GM18511 (cell line): ENCODE measurements at regions not wholly inside any gene's neighbourhood (a gene's known extent, or its start where the extent isn't known, plus 50 kb on each side); places are given as distances from the start of the nearest gene placed in this dataset.

Experiments used
- ATAC-seq: cut with Tn5 transposase; IDR thresholded peaks from one replicate; pipeline ENCODE4 v1.9.1; 2021; ENCODE audit warnings: mild to moderate bottlenecking, moderate library complexity; ENCODE audit not compliant: unreplicated experiment

DNA sequence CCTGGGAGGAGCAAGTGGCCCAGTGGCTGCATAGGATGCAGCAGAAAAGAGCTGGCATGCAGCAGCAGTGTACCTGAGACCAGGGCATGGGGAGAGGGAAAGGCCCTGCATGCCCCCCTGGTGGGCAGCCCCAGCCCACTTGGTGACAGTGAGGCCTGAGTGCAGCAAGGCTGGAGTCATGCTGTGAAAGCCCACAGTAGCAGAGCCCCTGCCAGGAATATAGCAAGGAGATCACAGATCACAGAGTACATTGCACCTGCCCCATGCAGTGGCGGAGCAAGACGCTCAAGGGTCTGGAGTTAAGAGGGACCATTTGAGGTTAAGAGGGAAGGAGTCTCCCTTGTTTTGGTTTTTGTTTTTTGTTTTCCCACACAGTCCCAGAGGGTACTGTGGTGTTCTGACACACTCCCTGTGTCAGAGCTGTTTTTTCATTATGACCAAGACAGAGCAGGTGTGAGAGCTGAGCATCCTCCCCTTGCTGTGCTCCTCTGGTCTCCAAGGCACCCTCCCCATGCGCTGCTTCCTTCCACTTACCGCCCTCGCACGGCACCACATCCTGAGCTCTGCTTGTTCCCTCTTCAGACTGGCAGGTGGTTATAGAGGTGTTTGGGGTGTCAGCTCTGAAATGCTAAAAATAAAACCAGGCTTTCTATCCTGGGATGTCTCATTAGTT is 85.0 kb upstream of the UBL3 start:
- ATAC-seq: peak; percentile 91

DNA sequence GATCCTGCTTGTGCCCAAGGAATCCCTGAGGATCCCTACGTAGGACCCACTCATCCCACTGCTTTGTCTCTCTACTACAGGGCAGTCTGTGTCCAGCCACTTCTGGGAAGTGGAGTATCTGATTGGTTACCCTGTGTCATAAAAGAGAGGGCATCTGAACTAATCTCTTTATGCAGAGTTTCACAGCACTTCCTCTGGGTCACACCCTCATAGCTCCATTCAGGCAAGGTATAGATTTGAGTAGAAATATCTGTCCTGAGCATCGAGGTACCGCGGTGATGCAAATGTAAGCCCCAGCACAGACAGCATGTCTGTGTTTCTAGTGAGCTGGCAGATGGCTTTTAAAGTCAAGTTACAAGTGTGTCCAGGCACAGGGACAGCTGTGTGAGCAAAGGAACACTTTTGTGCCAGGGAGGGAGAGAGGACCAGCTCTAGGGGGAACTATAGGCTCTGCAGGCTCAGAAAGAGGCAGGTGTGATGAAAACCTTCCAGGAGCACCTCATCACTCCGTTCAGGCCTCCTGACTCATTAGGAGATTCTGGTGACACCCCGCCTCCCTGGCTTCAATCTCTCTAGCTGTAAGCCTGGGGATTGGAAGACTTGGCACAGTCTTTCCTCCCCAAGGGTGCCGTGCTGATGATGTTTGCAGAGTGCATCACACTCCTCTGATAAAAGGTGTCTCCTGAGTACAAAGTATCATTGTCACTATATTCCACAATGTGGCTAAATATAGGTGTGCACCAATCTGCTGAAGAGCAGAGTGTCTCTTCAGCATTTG is 84.3 kb upstream of the UBL3 start:
- ATAC-seq: no peak

DNA sequence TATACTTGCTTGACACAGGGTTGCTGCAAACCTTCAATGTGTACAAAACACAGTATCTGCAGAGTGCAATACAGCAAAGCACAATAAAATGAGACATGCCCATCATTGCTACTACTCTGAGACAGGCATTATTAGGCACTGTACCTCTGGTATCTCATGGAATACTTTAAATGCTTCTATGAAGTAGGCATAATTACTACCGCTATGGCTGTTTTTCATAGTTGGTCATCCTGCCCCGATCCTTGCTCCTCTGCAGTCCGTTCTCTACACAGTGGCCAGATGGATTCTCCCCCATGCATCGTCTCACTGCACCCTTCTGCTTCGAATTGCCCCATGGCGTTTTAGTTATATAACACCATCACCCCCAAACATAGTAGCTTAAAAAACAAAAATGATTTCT is 83.0 kb upstream of the UBL3 start:
- ATAC-seq: no peak

DNA sequence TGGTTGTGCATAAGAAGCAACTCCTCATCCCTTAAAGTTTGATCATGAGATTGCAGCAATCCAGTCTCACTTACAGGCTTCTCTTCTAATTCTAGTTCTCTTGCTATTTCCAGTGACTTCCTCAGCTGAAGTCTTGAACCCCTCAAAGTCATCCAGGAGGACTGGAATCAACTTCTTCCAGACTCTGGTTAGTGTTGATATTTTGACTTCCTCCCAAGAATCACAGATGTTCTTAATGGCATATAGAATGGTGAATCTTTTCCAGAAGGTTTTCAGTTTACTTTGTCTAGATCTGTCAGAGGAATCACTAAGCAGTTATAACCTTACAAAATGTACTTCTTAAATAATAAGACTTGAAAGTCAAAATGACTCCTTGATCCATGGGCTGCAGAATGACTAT is 81.3 kb upstream of the UBL3 start:
- no peak for ATAC-seq

DNA sequence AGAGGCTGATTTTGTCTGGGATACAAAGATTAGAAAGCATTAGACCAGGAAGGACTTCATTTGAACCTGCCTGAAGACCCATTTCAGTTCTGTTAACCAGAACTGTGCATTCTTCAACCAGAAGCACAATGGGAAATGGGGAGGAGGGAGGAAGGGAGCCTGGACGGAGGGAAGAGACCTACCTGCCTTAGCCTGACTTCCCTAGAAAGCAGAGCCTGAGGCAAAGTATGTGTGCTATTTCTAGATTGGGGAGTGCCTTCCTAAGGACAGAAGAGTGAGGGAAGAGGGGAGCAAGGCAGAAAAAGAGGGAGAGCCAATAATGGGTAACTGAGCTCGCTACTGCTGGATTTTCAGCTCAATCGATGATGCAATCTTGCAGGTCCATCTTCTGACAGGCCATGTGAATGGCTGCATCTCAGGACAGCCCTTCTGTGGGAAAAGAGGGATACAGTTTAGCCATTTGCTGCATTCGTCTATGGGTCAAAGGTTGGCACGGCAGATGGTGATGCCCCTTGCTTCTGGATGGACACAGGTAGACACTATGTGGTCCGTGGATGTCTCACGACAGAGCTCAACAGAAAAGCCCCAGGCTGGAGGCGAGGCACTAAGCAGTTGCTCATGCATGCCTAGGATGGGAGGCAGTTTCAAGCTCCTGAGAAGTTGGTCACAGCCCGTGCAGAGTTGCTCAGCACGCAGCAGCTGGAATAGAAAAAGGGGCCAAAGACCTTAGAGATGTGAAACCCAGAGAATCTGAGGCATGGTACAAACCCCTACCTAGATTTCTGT is 78.8 kb upstream of the UBL3 start:
- no peak for ATAC-seq

DNA sequence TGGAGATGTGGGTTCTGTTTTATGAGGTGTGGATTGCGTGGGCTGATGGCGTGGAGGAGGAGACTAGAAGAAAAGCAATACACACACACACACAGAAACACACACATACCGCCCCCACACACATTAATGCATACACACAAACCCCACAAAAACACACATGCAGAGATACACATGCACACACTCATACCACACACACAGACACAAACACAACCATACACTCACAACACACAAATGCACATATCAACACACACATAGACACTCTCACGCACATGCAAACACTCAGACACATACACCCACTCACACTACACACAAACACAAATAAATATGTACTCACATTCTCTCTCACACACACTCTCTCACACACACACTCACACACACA is 75.7 kb upstream of the UBL3 start:
- no peak for ATAC-seq

DNA sequence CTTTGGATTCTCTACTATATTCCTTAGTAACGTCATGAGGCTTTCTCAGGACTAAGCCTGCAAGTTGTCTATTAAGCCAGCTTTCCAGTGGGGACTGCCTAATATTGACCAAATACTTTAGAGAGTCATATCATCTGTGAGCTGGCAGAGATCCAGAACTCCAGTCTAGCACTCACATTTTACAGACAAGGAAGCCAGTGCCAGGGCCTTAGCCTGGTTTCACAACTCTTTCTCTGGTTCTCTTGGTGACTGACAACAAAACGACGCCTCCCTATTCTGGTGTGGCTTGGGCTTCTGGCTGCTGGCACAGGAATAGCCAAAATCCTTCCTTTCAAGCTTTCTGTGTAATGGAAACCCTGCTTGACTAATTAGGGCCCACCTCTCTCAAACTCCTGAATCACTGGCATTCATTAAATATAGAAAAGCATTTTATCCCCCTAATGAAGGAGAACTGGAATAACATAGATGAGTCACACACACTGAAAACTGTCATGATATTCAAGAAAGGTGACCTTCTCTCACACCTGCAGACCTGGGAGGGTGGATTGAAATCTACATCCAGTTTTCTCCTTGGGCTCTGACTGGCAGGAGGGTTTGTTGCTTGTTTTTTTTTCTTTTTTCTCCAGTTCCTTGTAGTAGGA is 75.2 kb upstream of the UBL3 start:
- no peak for ATAC-seq

DNA sequence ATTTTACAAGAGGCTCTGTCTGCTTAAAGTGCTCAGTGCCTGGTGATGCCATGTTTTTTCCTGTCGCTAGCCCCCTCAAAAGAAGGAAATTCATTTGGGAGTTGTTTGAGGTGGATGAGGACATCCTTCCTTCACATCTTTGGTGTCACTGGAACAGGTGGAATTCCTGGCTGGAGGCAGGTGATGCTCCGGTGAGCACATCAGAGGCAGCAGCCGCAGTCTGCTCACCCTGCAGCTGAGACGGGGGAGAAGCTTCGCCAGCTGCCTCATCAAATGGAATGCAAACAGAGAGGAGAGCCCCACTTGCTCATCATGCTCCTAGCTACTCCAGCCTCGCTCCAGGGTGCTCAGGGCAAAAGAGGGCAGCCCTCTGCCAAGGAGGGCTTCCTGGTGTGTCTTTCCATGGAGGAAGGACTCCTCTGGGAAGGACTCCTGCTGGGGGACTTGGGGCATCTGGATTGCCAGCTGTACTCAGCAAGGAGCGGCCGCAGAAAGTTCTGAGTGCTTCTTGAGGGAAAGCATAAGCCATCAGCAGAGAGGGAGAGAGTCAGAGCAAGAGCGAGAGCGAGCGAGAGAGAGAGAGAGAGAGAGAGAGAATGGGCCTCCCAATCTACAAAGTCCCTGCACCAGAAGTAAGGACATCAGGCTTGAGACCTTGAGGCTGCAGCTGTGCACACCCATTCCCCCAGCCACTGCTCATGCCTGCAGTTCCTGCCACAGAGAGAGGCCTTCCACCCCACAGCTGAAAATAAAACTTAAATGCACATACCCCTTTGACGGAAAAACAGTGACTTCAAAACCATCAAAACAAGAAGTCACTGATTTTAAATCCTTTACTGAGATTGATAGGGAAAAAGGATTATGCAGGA is 74.3 kb upstream of the UBL3 start:
- no peak for ATAC-seq

DNA sequence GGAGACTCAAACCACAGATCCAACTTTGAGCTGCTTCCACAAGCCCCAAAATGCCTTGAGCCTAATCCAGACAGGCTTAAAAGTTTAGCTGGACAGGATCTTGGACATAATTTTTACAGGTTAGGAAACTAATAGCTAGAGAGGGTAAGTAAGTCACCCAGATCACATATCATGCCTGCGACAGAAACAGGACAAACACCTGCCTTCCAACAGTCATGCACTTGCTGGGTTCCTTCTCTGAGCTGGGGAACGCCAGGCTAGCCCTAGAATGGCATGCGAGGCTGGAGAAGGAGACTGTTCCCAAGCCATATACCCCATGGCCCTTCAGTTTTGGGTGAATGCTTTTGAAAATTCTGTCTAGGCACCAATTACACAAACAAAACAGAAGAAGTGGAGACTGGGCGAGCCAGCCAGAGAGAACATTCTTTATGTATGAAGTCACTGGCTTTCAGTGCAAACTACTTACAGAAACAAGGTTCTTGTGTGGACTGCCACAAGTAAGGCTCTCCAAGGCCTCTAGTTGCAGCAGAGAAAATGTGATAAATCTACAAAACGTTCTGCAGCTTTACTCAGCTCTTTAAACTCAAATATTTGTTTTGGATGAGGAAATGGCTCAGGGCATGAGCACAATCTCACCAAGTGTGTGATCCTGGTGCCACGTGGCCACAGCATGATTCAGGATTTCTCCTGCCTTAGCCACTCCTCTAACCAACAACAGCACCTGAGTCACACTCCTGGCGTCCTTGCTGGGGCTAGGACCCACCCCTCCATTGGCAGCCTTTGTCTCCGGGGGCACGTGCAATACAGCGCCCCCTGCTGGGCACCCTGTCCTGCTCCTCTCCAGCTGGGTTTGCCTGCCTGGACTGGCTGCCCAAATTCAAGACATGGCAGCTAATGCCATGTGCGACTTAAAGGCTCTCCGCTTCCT is 73.4 kb upstream of the UBL3 start:
- no peak for ATAC-seq

DNA sequence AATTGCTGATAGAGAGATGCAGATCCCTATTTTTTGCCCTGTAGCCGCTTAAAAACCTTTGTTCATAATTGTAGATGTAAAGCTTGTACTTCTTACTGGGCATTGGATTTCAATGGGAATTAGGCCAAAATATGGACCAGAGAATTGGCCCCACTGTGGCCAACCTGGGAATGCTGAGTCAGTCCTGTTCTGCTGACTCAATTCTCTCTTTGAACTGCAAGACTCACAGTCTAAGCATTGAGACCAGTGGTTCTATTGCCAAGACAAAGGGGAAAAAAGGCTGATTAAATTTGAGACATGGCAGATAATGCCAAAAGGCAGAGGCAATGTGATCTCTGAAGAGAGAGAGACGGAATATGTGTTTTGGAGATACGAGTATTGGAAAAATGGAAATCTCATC is 72.5 kb upstream of the UBL3 start:
- ATAC-seq: no peak

DNA sequence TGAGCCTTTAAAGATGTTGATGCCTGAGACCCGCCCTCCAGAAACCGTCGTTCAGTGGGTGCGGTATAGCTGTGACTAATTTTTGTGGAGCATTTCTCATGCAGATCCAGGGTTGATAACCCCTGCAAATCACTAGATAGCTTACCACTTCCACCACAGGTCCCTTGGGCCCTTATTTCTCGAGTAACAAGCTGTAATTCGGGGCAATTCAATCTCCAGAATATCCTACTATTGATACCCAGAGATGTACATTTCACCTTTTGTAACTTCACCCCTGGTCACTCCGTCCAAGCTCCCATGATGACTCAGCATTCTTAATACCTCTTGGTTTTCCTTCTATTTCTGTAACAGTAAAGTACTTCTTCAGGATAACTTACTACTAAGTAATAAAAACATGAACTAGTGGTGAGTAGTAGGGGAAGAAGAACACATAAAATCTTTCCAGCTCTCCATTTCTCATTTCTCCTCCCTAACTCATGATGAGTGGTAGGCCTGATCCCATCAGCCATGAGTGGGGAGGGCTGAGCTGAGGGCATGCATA is 71.9 kb upstream of the UBL3 start:
- ATAC-seq: no peak

DNA sequence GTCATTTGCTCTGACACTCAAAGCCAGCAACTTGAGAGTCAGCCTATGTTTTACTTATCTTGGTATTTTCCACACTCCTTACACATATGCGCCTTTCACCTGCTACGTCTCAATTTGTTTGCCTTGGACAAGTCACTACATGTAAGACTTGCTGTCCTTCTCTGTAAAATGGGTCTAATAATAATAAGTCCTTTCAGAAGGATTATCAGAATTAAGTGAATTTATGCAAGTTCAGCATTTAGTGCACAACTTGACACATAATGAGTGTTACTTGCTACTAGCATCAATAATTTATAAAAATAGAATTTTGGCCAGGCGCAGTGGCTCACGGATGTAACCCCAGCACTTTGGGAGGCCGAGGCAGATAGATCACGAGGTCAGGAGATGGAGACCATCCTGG is 71.1 kb upstream of the UBL3 start:
- no peak for ATAC-seq

DNA sequence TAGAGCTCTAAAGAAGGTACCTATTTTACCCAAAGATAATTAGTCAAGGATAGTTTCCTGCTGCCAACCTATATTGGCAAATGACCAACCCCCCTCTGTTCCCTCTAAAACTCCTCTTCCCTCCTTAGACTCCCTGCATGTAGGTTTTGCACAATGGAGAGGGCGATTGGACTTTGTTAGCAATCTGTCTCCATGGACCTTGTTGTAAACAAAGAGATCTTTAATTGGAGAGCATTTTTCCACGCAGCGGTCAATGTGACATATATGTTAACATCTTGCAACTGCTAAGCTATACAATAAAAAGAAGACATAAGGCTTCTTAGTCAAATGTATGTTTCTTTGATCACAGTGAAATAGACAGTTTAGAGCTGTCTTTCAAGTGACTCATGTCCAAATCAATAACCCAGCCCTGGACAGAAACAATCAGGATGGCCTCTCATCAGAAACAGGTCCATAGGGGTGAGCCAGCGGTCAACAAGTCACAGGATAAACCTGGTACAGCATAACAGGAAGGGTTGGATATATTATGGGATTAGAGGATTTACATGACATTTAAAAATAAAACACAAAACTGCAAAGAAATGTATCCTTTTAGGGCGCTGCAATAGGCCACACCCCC is 69.7 kb upstream of the UBL3 start:
- no peak for ATAC-seq

DNA sequence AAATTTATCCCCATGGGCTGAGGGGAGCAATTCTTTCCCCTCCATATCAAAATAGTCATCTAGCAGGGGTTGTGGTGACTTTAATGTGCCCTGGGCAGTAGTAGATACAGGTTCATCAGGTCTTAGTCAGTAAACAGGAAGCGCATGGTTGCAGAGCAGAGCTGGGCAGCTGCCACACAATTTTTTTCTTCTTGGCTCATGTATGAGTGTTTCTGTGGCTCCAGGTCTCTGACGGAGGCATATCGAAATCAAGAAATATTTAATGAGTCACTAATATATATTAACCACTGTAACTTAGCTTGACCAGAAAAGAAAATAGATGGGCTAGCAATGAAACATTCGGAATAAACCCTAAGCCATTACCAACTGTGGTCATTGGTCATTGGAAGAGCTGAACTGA is 68.4 kb upstream of the UBL3 start:
- no peak for ATAC-seq

DNA sequence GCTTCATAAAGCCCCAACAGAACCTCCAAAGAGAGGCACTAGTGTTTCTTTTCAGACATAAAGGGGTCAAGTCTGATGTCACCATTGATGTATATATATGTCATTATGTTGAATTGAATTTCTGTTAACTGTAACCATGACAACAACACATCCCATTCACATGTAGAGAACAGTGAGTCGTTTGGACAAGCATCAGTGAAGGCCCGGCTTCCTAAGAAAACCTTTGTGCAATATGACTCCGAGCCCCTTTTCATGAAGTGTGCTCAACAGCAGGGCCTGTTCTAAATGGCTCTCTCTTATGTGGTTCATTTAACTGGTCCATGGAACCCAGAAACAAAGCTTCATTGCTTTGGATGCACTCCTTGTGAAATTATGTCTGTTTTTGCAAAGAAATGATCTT is 67.2 kb upstream of the UBL3 start:
- no peak for ATAC-seq

DNA sequence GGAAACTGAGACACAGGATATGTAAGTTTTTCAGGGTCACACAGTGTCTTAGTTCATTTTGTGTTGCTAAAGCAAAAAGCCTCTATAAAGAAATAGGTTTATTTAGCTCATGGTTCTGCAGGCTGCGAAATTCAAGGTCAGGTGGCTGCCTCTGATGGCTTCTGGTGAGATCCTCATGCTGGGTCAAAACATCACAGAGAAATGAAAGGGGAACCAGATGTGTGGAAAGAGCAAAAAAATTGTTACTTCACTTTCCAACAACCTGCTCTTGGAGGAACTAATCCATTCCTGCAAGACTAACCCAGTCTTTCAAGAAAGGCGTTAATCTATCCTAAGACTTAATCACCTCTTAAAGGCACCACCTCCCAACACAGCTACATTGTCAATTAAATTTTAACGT is 64.2 kb upstream of the UBL3 start:
- no peak for ATAC-seq

DNA sequence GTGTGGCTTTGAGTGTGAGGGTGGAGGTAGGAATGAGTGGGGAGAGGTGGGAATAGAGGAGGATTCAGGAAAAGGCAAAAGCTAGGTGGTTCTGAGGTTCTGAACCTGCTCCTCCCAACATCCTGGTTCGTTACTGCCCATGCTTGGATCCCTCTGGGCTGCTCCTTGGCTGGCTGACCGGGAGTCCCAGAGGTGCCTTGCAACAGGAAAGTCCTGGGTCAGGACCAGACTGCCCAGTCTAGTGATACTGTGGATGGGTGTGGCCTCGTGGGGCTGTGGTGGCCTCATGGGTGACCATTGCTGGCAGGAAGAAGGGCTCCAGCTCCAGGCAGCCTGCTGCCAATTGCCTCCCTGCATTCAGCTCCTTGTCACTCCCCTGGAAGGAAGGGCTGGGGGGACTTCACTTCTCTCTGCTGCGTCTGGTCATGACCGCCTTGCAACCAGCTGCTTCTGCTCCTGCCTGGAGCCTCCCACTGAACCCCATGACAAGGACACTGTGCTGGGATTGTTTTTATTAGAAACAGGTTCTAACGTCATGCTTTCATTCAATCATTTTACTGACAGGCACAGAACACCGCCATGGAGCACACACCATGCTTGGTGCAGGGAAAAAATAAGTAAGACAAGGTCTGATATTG is 61.5 kb upstream of the UBL3 start:
- ATAC-seq: no peak

DNA sequence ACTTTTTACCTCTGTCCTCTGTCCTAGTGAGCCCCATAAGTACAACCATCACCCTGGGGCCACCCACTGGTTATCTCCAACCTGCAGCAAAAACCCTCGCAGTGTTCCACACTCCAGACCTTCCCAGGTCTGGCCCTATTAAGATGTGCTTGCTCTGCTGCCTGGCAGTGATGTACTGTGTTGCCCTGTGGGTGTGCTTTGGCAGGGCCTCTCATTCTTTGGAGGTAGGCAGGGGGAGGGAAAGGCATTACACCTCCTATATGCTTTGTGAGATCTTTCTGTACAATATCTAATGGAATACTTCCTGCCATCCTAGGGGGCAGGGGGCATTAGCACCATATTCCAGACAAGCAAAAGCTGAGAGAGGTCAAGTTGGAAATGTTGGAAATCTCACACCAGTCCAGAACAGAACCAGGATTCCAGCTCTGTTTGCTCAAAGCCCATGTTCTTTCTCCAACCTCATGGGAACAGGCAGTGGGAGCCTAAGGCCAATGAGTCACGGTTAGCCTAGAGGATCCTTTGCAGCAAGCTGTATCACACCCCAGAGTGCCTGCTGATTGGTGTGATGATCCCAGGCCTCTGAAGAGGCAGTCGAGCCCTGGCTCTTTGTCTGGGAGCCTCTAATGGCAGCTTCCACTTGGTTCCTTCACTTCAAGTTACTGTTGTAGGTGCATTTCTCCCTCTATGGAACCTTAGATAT is 59.7 kb upstream of the UBL3 start:
- no peak for ATAC-seq
